GM21717 (cell line): ENCODE measurements at regions not wholly inside any gene's neighbourhood (a gene's known extent, or its start where the extent isn't known, plus 50 kb on each side); places are given as distances from the start of the nearest gene placed in this dataset.

Experiments
- ATAC-seq: cut with Tn5 transposase; IDR thresholded peaks from one replicate; pipeline ENCODE4 v1.9.1; 2021; ENCODE audit warnings: mild to moderate bottlenecking, moderate library complexity; ENCODE audit not compliant: unreplicated experiment

GRCh38 chr20:10770753-10771152 is 97.0 kb upstream of the JAG1 start:
- no peak for ATAC-seq

- ATAC-seq, result no peak
Observed at GRCh38 chr20:10771435-10772140, 97.8 kb upstream of the JAG1 start.

GRCh38 chr20:10774357-10774943 is 100.7 kb upstream of the JAG1 start:
- no peak for ATAC-seq

- no peak for ATAC-seq
Observed at GRCh38 chr20:10777710-10778109, 103.9 kb upstream of the JAG1 start.

- no peak for ATAC-seq
Observed at GRCh38 chr20:10779911-10780310, 106.1 kb upstream of the JAG1 start.

- ATAC-seq, result no peak
Observed at GRCh38 chr20:10780901-10781300, 107.1 kb upstream of the JAG1 start.

- ATAC-seq, result peak; percentile 62
Observed at GRCh38 chr20:10781526-10781925, 107.7 kb upstream of the JAG1 start.

- no peak for ATAC-seq
Observed at GRCh38 chr20:10783707-10784553, 110.1 kb upstream of the JAG1 start.

GRCh38 chr20:10784554-10785183 is 110.9 kb upstream of the JAG1 start:
- ATAC-seq, result no peak

GRCh38 chr20:10786678-10787077 is 112.9 kb upstream of the JAG1 start:
- ATAC-seq, result no peak

GRCh38 chr20:10788055-10788454 is 114.3 kb upstream of the JAG1 start:
- no peak for ATAC-seq

- no peak for ATAC-seq
Observed at GRCh38 chr20:10788877-10789276, 115.1 kb upstream of the JAG1 start.

GRCh38 chr20:10789386-10789785 is 115.6 kb upstream of the JAG1 start:
- ATAC-seq, result no peak

GRCh38 chr20:10790013-10790412 is 116.2 kb upstream of the JAG1 start:
- no peak for ATAC-seq

GRCh38 chr20:10792291-10792690 is 118.5 kb upstream of the JAG1 start:
- ATAC-seq, result no peak

- no peak for ATAC-seq
Observed at GRCh38 chr20:10793766-10794165, 120.0 kb upstream of the JAG1 start.

GRCh38 chr20:10794765-10795164 is 121.0 kb upstream of the JAG1 start:
- no peak for ATAC-seq

GRCh38 chr20:10795286-10796026 is 121.7 kb upstream of the JAG1 start:
- ATAC-seq, result no peak

- no peak for ATAC-seq
Observed at GRCh38 chr20:10798811-10799210, 125.0 kb upstream of the JAG1 start.

GRCh38 chr20:10799735-10800134 is 125.9 kb upstream of the JAG1 start:
- no peak for ATAC-seq

- no peak for ATAC-seq
Observed at GRCh38 chr20:10800288-10800687, 126.5 kb upstream of the JAG1 start.
